HG03432 (cell line): ENCODE measurements at regions not wholly inside any gene's neighbourhood (a gene's known extent, or its start where the extent isn't known, plus 50 kb on each side); places are given as distances from the start of the nearest gene placed in this dataset.
A peak's percentile ranks its signal among the peaks of the same experiment; 100 is the strongest.

Experiments used
- ATAC-seq: cut with Tn5 transposase; IDR thresholded peaks from one replicate; pipeline ENCODE4 v1.9.1; 2021; ENCODE audit warnings: mild to moderate bottlenecking, moderate library complexity; ENCODE audit not compliant: unreplicated experiment

GRCh38 chr13:21949818-21950429 lies 279.1 kb downstream of the FGF9 start:
- ATAC-seq = no peak

GRCh38 chr13:21956666-21957065 lies 285.8 kb downstream of the FGF9 start:
- ATAC-seq = no peak

- no peak for ATAC-seq
Observed at GRCh38 chr13:21957833-21958232, 287.0 kb downstream of the FGF9 start.

- ATAC-seq = no peak
Observed at GRCh38 chr13:21960108-21960507, 289.2 kb downstream of the FGF9 start.

- no peak for ATAC-seq
Observed at GRCh38 chr13:21964686-21965085, 293.8 kb downstream of the FGF9 start.

GRCh38 chr13:21965095-21965494 lies 294.2 kb downstream of the FGF9 start:
- no peak for ATAC-seq

- ATAC-seq = no peak
Observed at GRCh38 chr13:21966014-21966413, 295.1 kb downstream of the FGF9 start.

GRCh38 chr13:21967871-21968270 lies 297.0 kb downstream of the FGF9 start:
- ATAC-seq = no peak

- ATAC-seq = no peak
Observed at GRCh38 chr13:21970172-21970571, 299.3 kb downstream of the FGF9 start.

GRCh38 chr13:21970918-21971317 lies 300.0 kb downstream of the FGF9 start:
- ATAC-seq = no peak

- ATAC-seq = no peak
Observed at GRCh38 chr13:21971662-21972621, 301.1 kb downstream of the FGF9 start.

- ATAC-seq = no peak
Observed at GRCh38 chr13:21973437-21974125, 302.7 kb downstream of the FGF9 start.

GRCh38 chr13:21974741-21975140 lies 303.9 kb downstream of the FGF9 start:
- no peak for ATAC-seq

GRCh38 chr13:21976159-21976558 lies 305.3 kb downstream of the FGF9 start:
- ATAC-seq = no peak

GRCh38 chr13:21979161-21979806 lies 308.4 kb downstream of the FGF9 start:
- ATAC-seq = no peak

- ATAC-seq = no peak
Observed at GRCh38 chr13:21980049-21980448, 309.2 kb downstream of the FGF9 start.

- no peak for ATAC-seq
Observed at GRCh38 chr13:21984156-21984555, 313.3 kb downstream of the FGF9 start.

- no peak for ATAC-seq
Observed at GRCh38 chr13:21986602-21987001, 315.7 kb downstream of the FGF9 start.

GRCh38 chr13:21987793-21988192 lies 316.9 kb downstream of the FGF9 start:
- peak; percentile 69 for ATAC-seq

- no peak for ATAC-seq
Observed at GRCh38 chr13:21988624-21989023, 317.8 kb downstream of the FGF9 start.

- no peak for ATAC-seq
Observed at GRCh38 chr13:21996049-21996448, 325.2 kb downstream of the FGF9 start.
